Liver (tissue), 3 donors: ENCODE measurements at regions not wholly inside any gene's neighbourhood (a gene's known extent, or its start where the extent isn't known, plus 50 kb on each side); places are given as distances from the start of the nearest gene placed in this dataset.

Source experiments
- CTCF ChIP-seq: fragments of 150-350 bp; IDR thresholded peaks from 2 replicates; pipeline ENCODE4 v1.5.1; 2017; ENCODE audit warnings: improper control_type of control experiment, low read depth, low read length; ENCODE audit not compliant: missing input control
- FOXA2 ChIP-seq: IDR thresholded peaks from 2 replicates; pipeline ENCODE4 v1.6.1; 2016; ENCODE audit warnings: antibody characterized with exemption
- GABPA ChIP-seq, 2 donors: IDR thresholded peaks in 1 of 2; conservative IDR thresholded peaks in 1 of 2; 2 replicates each; pipeline ENCODE4 v1.6.1; 2016; ENCODE audit warnings: antibody characterized with exemption in 2 of 2, mild to moderate bottlenecking in 1 of 2, moderate library complexity in 1 of 2
- JUND ChIP-seq, 2 donors: IDR thresholded peaks; 2 replicates each; pipeline ENCODE4 v1.6.1; 2016; ENCODE audit warnings: antibody characterized with exemption in 2 of 2
- NR2F2 ChIP-seq: IDR thresholded peaks from 2 replicates; pipeline ENCODE4 v1.6.1; 2016; ENCODE audit warnings: antibody characterized with exemption
- SP1 ChIP-seq: IDR thresholded peaks from 2 replicates; pipeline ENCODE4 v1.6.1; 2018; ENCODE audit warnings: antibody characterized with exemption, mild to moderate bottlenecking
- TAF1 ChIP-seq: conservative IDR thresholded peaks from 2 replicates; pipeline ENCODE4 v1.6.1; 2016; ENCODE audit warnings: antibody characterized with exemption, mild to moderate bottlenecking
- TF ChIP-seq, protein P1 (sequence below): IDR thresholded peaks from 2 replicates; pipeline ENCODE4 v1.6.1; 2016; ENCODE audit warnings: antibody characterized with exemption, mild to moderate bottlenecking
- TF ChIP-seq, protein P2 (sequence below): IDR thresholded peaks from 2 replicates; pipeline ENCODE4 v1.6.1; 2016; ENCODE audit warnings: antibody characterized with exemption
- TF ChIP-seq, protein P3 (sequence below): IDR thresholded peaks from 2 replicates; pipeline ENCODE4 v1.6.1; 2016; ENCODE audit warnings: antibody characterized with exemption
- TF ChIP-seq, protein P4 (sequence below): IDR thresholded peaks from 2 replicates; pipeline ENCODE4 v1.6.1; 2016; ENCODE audit warnings: antibody characterized with exemption
- donor health status: healthy.
- donor health status: healthy.

- no peak for TF ChIP-seq CTCF
- TF ChIP-seq, protein P1, sequence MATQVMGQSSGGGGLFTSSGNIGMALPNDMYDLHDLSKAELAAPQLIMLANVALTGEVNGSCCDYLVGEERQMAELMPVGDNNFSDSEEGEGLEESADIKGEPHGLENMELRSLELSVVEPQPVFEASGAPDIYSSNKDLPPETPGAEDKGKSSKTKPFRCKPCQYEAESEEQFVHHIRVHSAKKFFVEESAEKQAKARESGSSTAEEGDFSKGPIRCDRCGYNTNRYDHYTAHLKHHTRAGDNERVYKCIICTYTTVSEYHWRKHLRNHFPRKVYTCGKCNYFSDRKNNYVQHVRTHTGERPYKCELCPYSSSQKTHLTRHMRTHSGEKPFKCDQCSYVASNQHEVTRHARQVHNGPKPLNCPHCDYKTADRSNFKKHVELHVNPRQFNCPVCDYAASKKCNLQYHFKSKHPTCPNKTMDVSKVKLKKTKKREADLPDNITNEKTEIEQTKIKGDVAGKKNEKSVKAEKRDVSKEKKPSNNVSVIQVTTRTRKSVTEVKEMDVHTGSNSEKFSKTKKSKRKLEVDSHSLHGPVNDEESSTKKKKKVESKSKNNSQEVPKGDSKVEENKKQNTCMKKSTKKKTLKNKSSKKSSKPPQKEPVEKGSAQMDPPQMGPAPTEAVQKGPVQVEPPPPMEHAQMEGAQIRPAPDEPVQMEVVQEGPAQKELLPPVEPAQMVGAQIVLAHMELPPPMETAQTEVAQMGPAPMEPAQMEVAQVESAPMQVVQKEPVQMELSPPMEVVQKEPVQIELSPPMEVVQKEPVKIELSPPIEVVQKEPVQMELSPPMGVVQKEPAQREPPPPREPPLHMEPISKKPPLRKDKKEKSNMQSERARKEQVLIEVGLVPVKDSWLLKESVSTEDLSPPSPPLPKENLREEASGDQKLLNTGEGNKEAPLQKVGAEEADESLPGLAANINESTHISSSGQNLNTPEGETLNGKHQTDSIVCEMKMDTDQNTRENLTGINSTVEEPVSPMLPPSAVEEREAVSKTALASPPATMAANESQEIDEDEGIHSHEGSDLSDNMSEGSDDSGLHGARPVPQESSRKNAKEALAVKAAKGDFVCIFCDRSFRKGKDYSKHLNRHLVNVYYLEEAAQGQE: no peak
- no peak for TF ChIP-seq FOXA2
- TF ChIP-seq, protein P2, sequence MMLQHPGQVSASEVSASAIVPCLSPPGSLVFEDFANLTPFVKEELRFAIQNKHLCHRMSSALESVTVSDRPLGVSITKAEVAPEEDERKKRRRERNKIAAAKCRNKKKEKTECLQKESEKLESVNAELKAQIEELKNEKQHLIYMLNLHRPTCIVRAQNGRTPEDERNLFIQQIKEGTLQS: no peak
- TF ChIP-seq, protein P3, sequence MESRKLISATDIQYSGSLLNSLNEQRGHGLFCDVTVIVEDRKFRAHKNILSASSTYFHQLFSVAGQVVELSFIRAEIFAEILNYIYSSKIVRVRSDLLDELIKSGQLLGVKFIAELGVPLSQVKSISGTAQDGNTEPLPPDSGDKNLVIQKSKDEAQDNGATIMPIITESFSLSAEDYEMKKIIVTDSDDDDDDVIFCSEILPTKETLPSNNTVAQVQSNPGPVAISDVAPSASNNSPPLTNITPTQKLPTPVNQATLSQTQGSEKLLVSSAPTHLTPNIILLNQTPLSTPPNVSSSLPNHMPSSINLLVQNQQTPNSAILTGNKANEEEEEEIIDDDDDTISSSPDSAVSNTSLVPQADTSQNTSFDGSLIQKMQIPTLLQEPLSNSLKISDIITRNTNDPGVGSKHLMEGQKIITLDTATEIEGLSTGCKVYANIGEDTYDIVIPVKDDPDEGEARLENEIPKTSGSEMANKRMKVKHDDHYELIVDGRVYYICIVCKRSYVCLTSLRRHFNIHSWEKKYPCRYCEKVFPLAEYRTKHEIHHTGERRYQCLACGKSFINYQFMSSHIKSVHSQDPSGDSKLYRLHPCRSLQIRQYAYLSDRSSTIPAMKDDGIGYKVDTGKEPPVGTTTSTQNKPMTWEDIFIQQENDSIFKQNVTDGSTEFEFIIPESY: no peak
- TF ChIP-seq GABPA (IDR thresholded peaks at IDR 0.05 in 1 of 2, conservative IDR thresholded peaks at IDR 0.05 in 1 of 2): no peak
- TF ChIP-seq NR2F2: no peak
- TF ChIP-seq SP1: no peak
- TF ChIP-seq, protein P4, sequence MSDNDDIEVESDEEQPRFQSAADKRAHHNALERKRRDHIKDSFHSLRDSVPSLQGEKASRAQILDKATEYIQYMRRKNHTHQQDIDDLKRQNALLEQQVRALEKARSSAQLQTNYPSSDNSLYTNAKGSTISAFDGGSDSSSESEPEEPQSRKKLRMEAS: no peak
- no peak for TF ChIP-seq JUND (IDR thresholded peaks at IDR 0.05)
- TF ChIP-seq TAF1: no peak
Observed at GRCh38 chr20:10922941-10923340, 249.1 kb upstream of the JAG1 start.
